MM.1S (cell line): ENCODE measurements at regions not wholly inside any gene's neighbourhood (a gene's known extent, or its start where the extent isn't known, plus 50 kb on each side); places are given as distances from the start of the nearest gene placed in this dataset.

Experiments used
- DNase-seq: peaks from one replicate; pipeline ENCODE4 v3.0.0-alpha.2; 2015
- H2AFZ ChIP-seq: fragments of 300-600 bp; sonication (generic); 2 replicates; pipeline ENCODE4 v1.6.0; 2016; ENCODE audit warnings: antibody characterized with exemption, low read length
- H3F3A ChIP-seq: fragments of 300-600 bp; sonication (generic); 2 replicates; pipeline ENCODE4 v1.6.1; 2016; ENCODE audit warnings: mild to moderate bottlenecking, antibody characterized with exemption, low read length, moderate library complexity, mixed read lengths; ENCODE audit not compliant: insufficient read depth
- H3K27ac ChIP-seq: fragments of 300-600 bp; sonication (generic); 2 replicates; pipeline ENCODE4 v1.5.1; 2016; ENCODE audit warnings: mild to moderate bottlenecking, low read length
- H3K27me3 ChIP-seq: fragments of 300-600 bp; sonication (generic); replicated peaks from 2 replicates; pipeline ENCODE4 v1.6.0; 2016; ENCODE audit warnings: low read length; ENCODE audit not compliant: insufficient read depth
- H3K36me3 ChIP-seq: fragments of 300-600 bp; sonication (generic); replicated peaks from 2 replicates; pipeline ENCODE4 v1.6.1; 2016; ENCODE audit warnings: mild to moderate bottlenecking, low read length, mixed read lengths; ENCODE audit not compliant: insufficient read depth
- H3K4me1 ChIP-seq: fragments of 300-600 bp; sonication (generic); 2 replicates; pipeline ENCODE4 v1.6.1; 2016; ENCODE audit warnings: low read length, mixed read lengths
- H3K4me2 ChIP-seq: fragments of 300-600 bp; sonication (generic); 2 replicates; pipeline ENCODE4 v1.6.0; 2016; ENCODE audit warnings: low read depth, low read length
- H3K4me3 ChIP-seq: fragments of 300-600 bp; sonication (generic); 2 replicates; pipeline ENCODE4 v1.5.1; 2016; ENCODE audit warnings: low read length, mixed read lengths
- H3K79me2 ChIP-seq: fragments of 300-600 bp; sonication (generic); 2 replicates; pipeline ENCODE4 v1.6.1; 2016; ENCODE audit warnings: mixed run types, low read length, mixed read lengths
- H3K9ac ChIP-seq: fragments of 300-600 bp; sonication (generic); 2 replicates; pipeline ENCODE4 v1.6.1; 2016; ENCODE audit warnings: low read length, mixed read lengths
- H3K9me2 ChIP-seq: fragments of 300-600 bp; sonication (generic); replicated peaks from 2 replicates; pipeline ENCODE4 v1.6.1; 2016; ENCODE audit warnings: mild to moderate bottlenecking, low read length, mixed read lengths; ENCODE audit not compliant: insufficient read depth
- H3K9me3 ChIP-seq: fragments of 300-600 bp; sonication (generic); replicated peaks from 2 replicates; pipeline ENCODE4 v1.6.1; 2016; ENCODE audit warnings: mild to moderate bottlenecking, low read length, mixed read lengths; ENCODE audit not compliant: insufficient read depth
- H4K20me1 ChIP-seq: fragments of 300-600 bp; sonication (generic); 2 replicates; pipeline ENCODE4 v1.6.1; 2016; ENCODE audit warnings: mild to moderate bottlenecking, low read length, moderate library complexity, mixed read lengths; ENCODE audit not compliant: insufficient read depth
- EZH2 ChIP-seq: fragments of 300-600 bp; sonication (generic); optimal IDR thresholded peaks from 2 replicates; pipeline ENCODE3; 2017; ENCODE audit warnings: low read depth, mild to moderate bottlenecking, antibody characterized with exemption, low read length, mixed read lengths
- EZH2phosphoT487 ChIP-seq: fragments of 300-600 bp; sonication (generic); IDR thresholded peaks from 2 replicates; pipeline ENCODE4 v1.6.1; 2018; ENCODE audit warnings: antibody characterized with exemption, low read length
- TF ChIP-seq, protein P1 (sequence below): fragments of 300-600 bp; sonication (generic); IDR thresholded peaks from 2 replicates; pipeline ENCODE4 v1.5.1; 2016; ENCODE audit warnings: antibody characterized with exemption, low read length, mixed read lengths

DNA sequence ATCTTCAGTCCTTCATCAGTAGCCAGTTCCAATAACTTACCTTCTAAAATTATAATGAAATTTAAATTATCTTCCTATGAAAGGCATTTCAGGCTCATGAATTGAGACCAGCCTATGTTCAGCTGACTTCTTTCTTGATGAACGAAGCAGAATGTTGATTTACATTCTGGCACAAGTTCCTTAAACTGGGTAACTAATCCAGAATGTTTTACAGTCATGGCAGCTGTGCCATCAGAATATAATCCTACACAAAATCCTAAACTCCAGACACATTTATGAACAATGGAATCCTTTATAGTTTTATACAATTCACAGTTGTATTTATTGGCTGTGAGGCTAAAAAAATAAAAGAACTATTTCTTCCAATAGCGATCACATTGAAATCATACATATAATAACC lies 97.3 kb upstream of the CPM start:
- no peak overlapping the region for H3K4me2 ChIP-seq
- H3K36me3 ChIP-seq: no peaks in the 10 kb centered on the region
- no peak overlapping the region for H3K9ac ChIP-seq
- no peaks in the 10 kb centered on the region for H3K9me3 ChIP-seq
- H4K20me1 ChIP-seq: no peaks in the 10 kb centered on the region
- no peak overlapping the region for H2AFZ ChIP-seq
- no peak for TF ChIP-seq EZH2
- TF ChIP-seq, protein P1, sequence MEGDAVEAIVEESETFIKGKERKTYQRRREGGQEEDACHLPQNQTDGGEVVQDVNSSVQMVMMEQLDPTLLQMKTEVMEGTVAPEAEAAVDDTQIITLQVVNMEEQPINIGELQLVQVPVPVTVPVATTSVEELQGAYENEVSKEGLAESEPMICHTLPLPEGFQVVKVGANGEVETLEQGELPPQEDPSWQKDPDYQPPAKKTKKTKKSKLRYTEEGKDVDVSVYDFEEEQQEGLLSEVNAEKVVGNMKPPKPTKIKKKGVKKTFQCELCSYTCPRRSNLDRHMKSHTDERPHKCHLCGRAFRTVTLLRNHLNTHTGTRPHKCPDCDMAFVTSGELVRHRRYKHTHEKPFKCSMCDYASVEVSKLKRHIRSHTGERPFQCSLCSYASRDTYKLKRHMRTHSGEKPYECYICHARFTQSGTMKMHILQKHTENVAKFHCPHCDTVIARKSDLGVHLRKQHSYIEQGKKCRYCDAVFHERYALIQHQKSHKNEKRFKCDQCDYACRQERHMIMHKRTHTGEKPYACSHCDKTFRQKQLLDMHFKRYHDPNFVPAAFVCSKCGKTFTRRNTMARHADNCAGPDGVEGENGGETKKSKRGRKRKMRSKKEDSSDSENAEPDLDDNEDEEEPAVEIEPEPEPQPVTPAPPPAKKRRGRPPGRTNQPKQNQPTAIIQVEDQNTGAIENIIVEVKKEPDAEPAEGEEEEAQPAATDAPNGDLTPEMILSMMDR: no peak
- TF ChIP-seq EZH2phosphoT487: no peak
- no peaks in the 10 kb centered on the region for H3F3A ChIP-seq
- H3K9me2 ChIP-seq: no peaks in the 10 kb centered on the region
- no peak overlapping the region for H3K27ac ChIP-seq
- no peaks in the 10 kb centered on the region for H3K27me3 ChIP-seq
- no peak for DNase-seq
- H3K4me3 ChIP-seq: no peak overlapping the region
- H3K79me2 ChIP-seq: no peaks in the 10 kb centered on the region
- H3K4me1 ChIP-seq: no peaks in the 10 kb centered on the region

DNA sequence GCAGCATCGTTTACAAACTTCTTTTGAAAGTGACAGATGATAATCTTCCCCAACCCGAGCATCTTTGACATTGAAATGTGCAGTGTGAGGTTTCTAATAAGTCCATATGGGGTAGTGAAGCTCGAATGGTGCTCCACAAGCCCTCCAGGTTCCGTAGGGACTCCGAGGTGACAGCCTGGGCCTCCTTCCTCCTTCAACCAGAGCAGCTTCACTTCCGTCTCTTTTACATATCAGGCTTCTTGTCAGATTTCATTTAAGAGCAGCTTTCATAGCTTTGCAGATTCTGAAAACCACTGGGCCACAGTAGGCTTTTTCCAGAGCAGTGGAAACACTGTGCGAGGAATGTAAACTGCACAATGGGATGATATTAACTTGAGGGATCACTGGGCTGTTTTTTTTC lies 103.6 kb upstream of the CPM start:
- no peaks in the 10 kb centered on the region for H3K36me3 ChIP-seq
- H3K9ac ChIP-seq: no peak overlapping the region
- H3F3A ChIP-seq: no peaks in the 10 kb centered on the region
- H2AFZ ChIP-seq: no peak overlapping the region
- H3K4me3 ChIP-seq: no peak overlapping the region
- TF ChIP-seq EZH2 (no peak), EZH2phosphoT487 (no peak)
- TF ChIP-seq, protein P1: no peak
- no peaks in the 10 kb centered on the region for H3K9me3 ChIP-seq
- no peaks in the 10 kb centered on the region for H3K9me2 ChIP-seq
- H3K79me2 ChIP-seq: no peaks in the 10 kb centered on the region
- no peak overlapping the region for H3K27ac ChIP-seq
- no peak for DNase-seq
- H3K4me2 ChIP-seq: no peak overlapping the region
- no peaks in the 10 kb centered on the region for H3K27me3 ChIP-seq
- no peaks in the 10 kb centered on the region for H4K20me1 ChIP-seq
- H3K4me1 ChIP-seq: no peaks in the 10 kb centered on the region

DNA sequence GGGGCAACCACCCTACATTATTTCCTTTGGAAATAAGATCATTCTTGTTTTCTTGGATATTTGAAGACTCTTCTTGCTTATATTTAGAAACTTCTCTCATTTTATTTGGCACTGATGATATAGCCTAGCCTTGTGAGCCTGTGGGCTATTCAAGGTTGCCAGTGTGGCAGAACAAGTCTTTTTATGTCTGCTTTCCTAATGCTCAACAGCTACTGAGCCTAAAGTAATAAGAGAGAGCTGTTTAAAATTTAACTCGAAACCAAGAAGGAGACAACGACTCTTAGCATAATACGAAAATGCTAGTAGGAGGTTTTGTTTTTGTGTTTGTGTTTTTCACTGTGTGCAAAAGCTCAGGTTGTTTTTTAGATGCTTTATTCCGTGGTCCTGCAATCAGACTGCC lies 104.0 kb upstream of the CPM start:
- Histone ChIP-seq H3F3A (no peaks in the 10 kb centered on the region), H3K4me3 (no peak overlapping the region), H2AFZ (no peak overlapping the region), H3K9me2 (no peaks in the 10 kb centered on the region), H3K27me3 (no peaks in the 10 kb centered on the region), H3K9me3 (no peaks in the 10 kb centered on the region), H3K4me1 (no peaks in the 10 kb centered on the region), H3K79me2 (no peaks in the 10 kb centered on the region), H3K27ac (no peak overlapping the region), H3K36me3 (no peaks in the 10 kb centered on the region), H3K9ac (no peak overlapping the region), H3K4me2 (no peak overlapping the region), H4K20me1 (no peaks in the 10 kb centered on the region)
- TF ChIP-seq EZH2: no peak
- no peak for TF ChIP-seq EZH2phosphoT487
- TF ChIP-seq, protein P1: no peak
- no peak for DNase-seq

DNA sequence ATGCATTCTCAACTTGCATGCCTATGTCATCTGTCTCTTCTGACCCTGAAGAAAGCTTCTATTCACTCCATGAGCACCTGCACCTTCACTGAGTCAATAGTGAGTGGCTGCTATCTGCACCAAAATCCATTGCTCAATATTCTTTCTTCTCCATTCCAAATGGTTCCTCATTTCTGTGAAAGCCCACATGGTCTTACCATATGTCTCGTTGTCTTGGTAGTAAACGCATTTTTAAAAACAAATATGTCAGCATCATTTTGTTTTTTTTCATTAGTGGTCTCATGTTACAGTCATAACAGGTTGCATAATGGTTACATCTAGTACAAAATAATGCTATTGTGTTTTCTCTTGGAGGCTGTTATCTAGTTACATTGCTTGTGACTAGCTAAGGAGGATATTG lies 106.9 kb upstream of the CPM start:
- no peak for DNase-seq
- H3K27ac ChIP-seq: no peak overlapping the region

More for the DNA sequence above, 106.9 kb upstream of the CPM start:
- Histone ChIP-seq H3K4me1 (no peaks in the 10 kb centered on the region), H3K9ac (no peak overlapping the region), H3K36me3 (no peaks in the 10 kb centered on the region), H3F3A (no peaks in the 10 kb centered on the region), H3K4me3 (no peak overlapping the region), H3K9me3 (no peaks in the 10 kb centered on the region), H4K20me1 (no peaks in the 10 kb centered on the region), H2AFZ (no peak overlapping the region), H3K9me2 (no peaks in the 10 kb centered on the region), H3K4me2 (no peak overlapping the region), H3K27me3 (no peaks in the 10 kb centered on the region), H3K79me2 (no peaks in the 10 kb centered on the region)
- no peak for TF ChIP-seq EZH2
- TF ChIP-seq, protein P1: no peak
- TF ChIP-seq EZH2phosphoT487: no peak
